ENCODE measurements at regions not wholly inside any gene's neighbourhood (a gene's known extent, or its start where the extent isn't known, plus 50 kb on each side); places are given as distances from the start of the nearest gene placed in this dataset.

GRCh38 chr13:38141792-38142191, 207.9 kb upstream of the UFM1 start:
- DNase-seq (ENCODE audit: extremely low spot score): no peak
- CTCF ChIA-PET: no interaction called here
- POLR2A ChIA-PET: no interaction called here
- no peak for TF ChIP-seq TARDBP (IDR thresholded peaks at IDR 0.05)
- TF ChIP-seq BHLHE40 (IDR thresholded peaks at IDR 0.05; ENCODE audit: borderline replicate concordance): no peak
- no peak for TF ChIP-seq SUZ12 (IDR thresholded peaks at IDR 0.05)
- no peak for TF ChIP-seq PKNOX1 (IDR thresholded peaks at IDR 0.05)
- no peak for TF ChIP-seq ARNT (IDR thresholded peaks at IDR 0.05)
- TF ChIP-seq ZNF384 (IDR thresholded peaks at IDR 0.05): no peak
- no peak for TF ChIP-seq ELF4 (IDR thresholded peaks at IDR 0.05)
- no peak for TF ChIP-seq FOXM1 (IDR thresholded peaks at IDR 0.05; ENCODE audit: borderline replicate concordance)
- TF ChIP-seq L3MBTL2 (conservative IDR thresholded peaks at IDR 0.05): no peak
- TF ChIP-seq CTBP1 (IDR thresholded peaks at IDR 0.05; ENCODE audit: borderline replicate concordance): no peak
- no peak for TF ChIP-seq FOXA1 (IDR thresholded peaks at IDR 0.05)
- TF ChIP-seq LEF1 (IDR thresholded peaks at IDR 0.05; ENCODE audit: borderline replicate concordance): no peak
- no peak for TF ChIP-seq SP1 (IDR thresholded peaks at IDR 0.05)
- no peak for TF ChIP-seq HDGF (IDR thresholded peaks at IDR 0.05; ENCODE audit: borderline replicate concordance)
- no peak for TF ChIP-seq NFRKB (IDR thresholded peaks at IDR 0.05)

- POLR2A ChIA-PET: no interaction called here
Measured at GRCh38 chr13:38135592-38135991, 214.1 kb upstream of the UFM1 start.

GRCh38 chr13:38121267-38121666, 228.4 kb upstream of the UFM1 start:
- no peak for TF ChIP-seq LEF1 (IDR thresholded peaks at IDR 0.05; ENCODE audit: borderline replicate concordance)
- DNase-seq (ENCODE audit: extremely low spot score): no peak
- CTCF ChIA-PET: no interaction called here
- POLR2A ChIA-PET: no interaction called here

More at GRCh38 chr13:38135592-38135991, 214.1 kb upstream of the UFM1 start:
- TF ChIP-seq SUZ12 (IDR thresholded peaks at IDR 0.05) (no peak), FOXK2 (IDR thresholded peaks at IDR 0.05) (no peak), ZNF384 (IDR thresholded peaks at IDR 0.05) (no peak), PKNOX1 (IDR thresholded peaks at IDR 0.05) (no peak), ELF4 (IDR thresholded peaks at IDR 0.05) (no peak), HDGF (IDR thresholded peaks at IDR 0.05; ENCODE audit: borderline replicate concordance) (no peak), FOXA1 (IDR thresholded peaks at IDR 0.05) (no peak)
- DNase-seq (ENCODE audit: extremely low spot score): no peak
- CTCF ChIA-PET: no interaction called here

- TF ChIP-seq ELF4 (IDR thresholded peaks at IDR 0.05): no peak
- CTCF ChIA-PET: no interaction called here
- no peak for DNase-seq (ENCODE audit: extremely low spot score)
- POLR2A ChIA-PET: no interaction called here
Measured at GRCh38 chr13:38103851-38104250, 234.3 kb upstream of the TRPC4 start.

DNA sequence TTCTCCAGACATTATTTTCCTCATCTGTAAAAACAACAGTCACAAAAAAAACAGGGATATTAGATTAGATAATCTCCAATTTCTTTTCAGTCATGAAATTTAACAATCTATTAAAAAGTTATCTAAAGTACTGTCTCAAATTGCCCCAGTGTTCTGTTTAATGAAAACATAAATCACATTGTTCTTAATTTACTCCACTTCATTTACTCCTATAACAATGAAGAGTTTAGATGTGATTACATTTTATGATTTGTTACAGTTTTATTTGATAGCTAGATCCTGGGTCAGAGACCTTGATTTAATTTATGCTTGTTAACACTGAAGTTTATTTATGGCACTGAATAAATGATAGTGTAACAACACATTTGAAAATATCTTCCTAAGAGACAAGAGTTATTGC, 230.2 kb upstream of the TRPC4 start:
- ChIA-PET CTCF (no interaction called here), POLR2A (no interaction called here)
- DNase-seq (ENCODE audit: extremely low spot score): no peak
- no peak for TF ChIP-seq L3MBTL2 (conservative IDR thresholded peaks at IDR 0.05)
- TF ChIP-seq FOXM1 (IDR thresholded peaks at IDR 0.05; ENCODE audit: borderline replicate concordance): no peak
- TF ChIP-seq CTBP1 (IDR thresholded peaks at IDR 0.05; ENCODE audit: borderline replicate concordance): 0 out of 2 replicates have a peak, but pooled peaks have one; percentile 19
- peak; percentile 78 for TF ChIP-seq PKNOX1 (IDR thresholded peaks at IDR 0.05)
- TF ChIP-seq TARDBP (IDR thresholded peaks at IDR 0.05): no peak

DNA sequence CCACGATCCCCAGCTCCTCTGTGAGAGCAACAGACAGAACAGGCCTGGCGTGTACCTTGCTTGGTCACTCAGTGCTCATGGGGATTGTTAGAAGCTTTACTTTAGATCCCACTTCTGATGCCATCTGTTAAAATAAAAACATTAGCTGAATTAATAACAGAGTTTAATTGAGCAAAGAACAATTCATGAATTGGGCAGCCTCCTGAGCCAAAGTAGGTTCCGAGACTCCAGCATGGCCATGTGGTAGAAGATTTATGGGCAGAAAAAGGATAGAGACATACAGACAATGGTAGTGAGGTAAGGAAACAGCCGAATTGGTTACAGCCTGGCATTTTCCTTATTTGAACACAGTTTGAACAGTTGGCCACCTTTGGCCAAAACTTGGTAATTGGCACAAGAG, 223.9 kb upstream of the TRPC4 start:
- no peak for DNase-seq (ENCODE audit: extremely low spot score)
- TF ChIP-seq PKNOX1 (IDR thresholded peaks at IDR 0.05) (no peak), BHLHE40 (IDR thresholded peaks at IDR 0.05; ENCODE audit: borderline replicate concordance) (no peak), ARNT (IDR thresholded peaks at IDR 0.05) (no peak), CTBP1 (IDR thresholded peaks at IDR 0.05; ENCODE audit: borderline replicate concordance) (no peak), FOXA1 (IDR thresholded peaks at IDR 0.05) (no peak), SUZ12 (IDR thresholded peaks at IDR 0.05) (no peak), NFRKB (IDR thresholded peaks at IDR 0.05) (no peak), FOXK2 (IDR thresholded peaks at IDR 0.05) (no peak), TARDBP (IDR thresholded peaks at IDR 0.05) (no peak), ZNF384 (IDR thresholded peaks at IDR 0.05) (no peak), FOXM1 (IDR thresholded peaks at IDR 0.05; ENCODE audit: borderline replicate concordance) (no peak), L3MBTL2 (conservative IDR thresholded peaks at IDR 0.05) (no peak), LEF1 (IDR thresholded peaks at IDR 0.05; ENCODE audit: borderline replicate concordance) (no peak), SP1 (IDR thresholded peaks at IDR 0.05) (no peak)
- POLR2A ChIA-PET: no interaction called here
- CTCF ChIA-PET: no interaction called here

DNA sequence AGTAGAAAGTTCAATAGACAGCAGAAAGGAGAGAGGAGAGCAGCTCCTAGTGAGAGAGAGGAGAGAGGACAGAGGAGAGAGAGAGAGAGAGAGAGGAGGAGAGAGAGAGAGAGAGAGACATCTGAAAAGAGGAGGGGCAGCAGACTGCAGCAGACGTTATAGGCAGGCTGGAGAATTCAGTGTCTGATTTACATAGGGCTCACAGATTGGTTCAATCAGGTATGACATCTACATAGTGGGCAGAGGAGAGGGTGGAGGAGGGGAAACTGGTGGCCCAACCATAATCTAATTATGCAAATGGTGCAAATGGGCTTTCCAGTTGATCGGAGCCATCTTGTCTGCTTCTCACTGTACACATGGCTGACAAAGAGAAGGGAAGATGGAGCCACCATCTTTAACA, 221.3 kb upstream of the TRPC4 start:
- TF ChIP-seq SP1 (IDR thresholded peaks at IDR 0.05) (no peak), FOXM1 (IDR thresholded peaks at IDR 0.05; ENCODE audit: borderline replicate concordance) (no peak), NFRKB (IDR thresholded peaks at IDR 0.05) (no peak), PKNOX1 (IDR thresholded peaks at IDR 0.05) (no peak), HDGF (IDR thresholded peaks at IDR 0.05; ENCODE audit: borderline replicate concordance) (no peak), ARNT (IDR thresholded peaks at IDR 0.05) (no peak), BHLHE40 (IDR thresholded peaks at IDR 0.05; ENCODE audit: borderline replicate concordance) (no peak), ELF4 (IDR thresholded peaks at IDR 0.05) (no peak)
- ChIA-PET CTCF (no interaction called here), POLR2A (no interaction called here)
- no peak for DNase-seq (ENCODE audit: extremely low spot score)

Data from HEK293T (cell line).